ENCODE measurements at regions not wholly inside any gene's neighbourhood (a gene's known extent, or its start where the extent isn't known, plus 50 kb on each side); places are given as distances from the start of the nearest gene placed in this dataset.

- DNase-seq (ENCODE audit: low read depth): no peak
- no peak for TF ChIP-seq CTCF (conservative IDR thresholded peaks at IDR 0.05; ENCODE audit: low read depth, low read length)
- no peak overlapping the region for H3K4me3 ChIP-seq (ENCODE audit: low read depth, low read length)
Observed at GRCh38 chr18:77329651-77330050, 80.0 kb downstream of the GALR1 start.

GRCh38 chr18:77334876-77335275 is 85.2 kb downstream of the GALR1 start:
- DNase-seq (ENCODE audit: low read depth): no peak
- TF ChIP-seq CTCF (conservative IDR thresholded peaks at IDR 0.05; ENCODE audit: low read depth, low read length): no peak
- no peak overlapping the region for H3K4me3 ChIP-seq (ENCODE audit: low read depth, low read length)

- no peak overlapping the region for H3K4me3 ChIP-seq (ENCODE audit: low read depth, low read length)
- TF ChIP-seq CTCF (conservative IDR thresholded peaks at IDR 0.05; ENCODE audit: low read depth, low read length): no peak
- no peak for DNase-seq (ENCODE audit: low read depth)
Observed at GRCh38 chr18:77337604-77338003, 88.0 kb downstream of the GALR1 start.

GRCh38 chr18:77339093-77339492 is 89.4 kb downstream of the GALR1 start:
- no peak for DNase-seq (ENCODE audit: low read depth)
- no peak overlapping the region for H3K4me3 ChIP-seq (ENCODE audit: low read depth, low read length)
- no peak for TF ChIP-seq CTCF (conservative IDR thresholded peaks at IDR 0.05; ENCODE audit: low read depth, low read length)

- no peak for DNase-seq (ENCODE audit: low read depth)
Observed at GRCh38 chr18:77339623-77340022, 90.0 kb downstream of the GALR1 start.

GRCh38 chr18:77340815-77341214 is 91.2 kb downstream of the GALR1 start:
- DNase-seq (ENCODE audit: low read depth): no peak
- no peak for TF ChIP-seq CTCF (conservative IDR thresholded peaks at IDR 0.05; ENCODE audit: low read depth, low read length)
- no peak overlapping the region for H3K4me3 ChIP-seq (ENCODE audit: low read depth, low read length)

More at GRCh38 chr18:77339623-77340022, 90.0 kb downstream of the GALR1 start:
- no peak for TF ChIP-seq CTCF (conservative IDR thresholded peaks at IDR 0.05; ENCODE audit: low read depth, low read length)
- no peak overlapping the region for H3K4me3 ChIP-seq (ENCODE audit: low read depth, low read length)

- DNase-seq (ENCODE audit: low read depth): no peak
- no peak for TF ChIP-seq CTCF (conservative IDR thresholded peaks at IDR 0.05; ENCODE audit: low read depth, low read length)
- H3K4me3 ChIP-seq (ENCODE audit: low read depth, low read length): no peak overlapping the region
Observed at GRCh38 chr18:77341527-77342325, 92.1 kb downstream of the GALR1 start.
